ENCODE measurements at regions not wholly inside any gene's neighbourhood (a gene's known extent, or its start where the extent isn't known, plus 50 kb on each side); places are given as distances from the start of the nearest gene placed in this dataset.

DNA sequence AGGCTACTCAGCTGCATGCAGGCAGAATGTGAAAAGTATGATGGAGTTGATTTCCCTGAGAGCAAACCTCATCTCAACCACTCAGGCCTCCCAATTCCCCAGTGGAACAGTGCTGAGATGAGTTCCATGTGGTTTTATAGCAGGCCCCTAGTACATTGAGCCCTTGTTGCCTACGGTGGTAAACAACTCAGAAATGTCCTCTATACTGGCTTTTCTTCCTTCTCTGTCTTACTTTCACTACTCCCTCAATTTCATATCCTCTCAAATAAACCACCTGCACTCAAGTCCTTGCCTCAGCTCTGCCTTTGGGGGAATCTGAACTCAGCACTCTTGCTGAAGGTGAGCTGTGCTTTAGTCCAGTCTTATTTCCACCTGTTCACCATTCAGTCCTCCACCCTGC lies 399.9 kb downstream of the PDCD6IP start:
- H3K27ac ChIP-seq = no peak overlapping the region
- H3K9me3 ChIP-seq = no peaks in the 10 kb centered on the region
- TF ChIP-seq, protein P1, sequence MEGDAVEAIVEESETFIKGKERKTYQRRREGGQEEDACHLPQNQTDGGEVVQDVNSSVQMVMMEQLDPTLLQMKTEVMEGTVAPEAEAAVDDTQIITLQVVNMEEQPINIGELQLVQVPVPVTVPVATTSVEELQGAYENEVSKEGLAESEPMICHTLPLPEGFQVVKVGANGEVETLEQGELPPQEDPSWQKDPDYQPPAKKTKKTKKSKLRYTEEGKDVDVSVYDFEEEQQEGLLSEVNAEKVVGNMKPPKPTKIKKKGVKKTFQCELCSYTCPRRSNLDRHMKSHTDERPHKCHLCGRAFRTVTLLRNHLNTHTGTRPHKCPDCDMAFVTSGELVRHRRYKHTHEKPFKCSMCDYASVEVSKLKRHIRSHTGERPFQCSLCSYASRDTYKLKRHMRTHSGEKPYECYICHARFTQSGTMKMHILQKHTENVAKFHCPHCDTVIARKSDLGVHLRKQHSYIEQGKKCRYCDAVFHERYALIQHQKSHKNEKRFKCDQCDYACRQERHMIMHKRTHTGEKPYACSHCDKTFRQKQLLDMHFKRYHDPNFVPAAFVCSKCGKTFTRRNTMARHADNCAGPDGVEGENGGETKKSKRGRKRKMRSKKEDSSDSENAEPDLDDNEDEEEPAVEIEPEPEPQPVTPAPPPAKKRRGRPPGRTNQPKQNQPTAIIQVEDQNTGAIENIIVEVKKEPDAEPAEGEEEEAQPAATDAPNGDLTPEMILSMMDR (IDR thresholded peaks at IDR 0.05) = no peak
- no peak for TF ChIP-seq POLR2A (IDR thresholded peaks at IDR 0.05)
- DNase-seq (no peak), ATAC-seq (no peak)
- 60 to 75% (median 69%) methylated on average over 1 of the region's 1 CpG for WGBS, 4 donors
- H3K27me3 ChIP-seq = no peaks in the 10 kb centered on the region
- no peaks in the 10 kb centered on the region for H3K4me1 ChIP-seq
- no peak overlapping the region for H3K4me3 ChIP-seq
- intact Hi-C loops (cut with DNase I) = no loop called here
- H3K36me3 ChIP-seq = no peaks in the 10 kb centered on the region

DNA sequence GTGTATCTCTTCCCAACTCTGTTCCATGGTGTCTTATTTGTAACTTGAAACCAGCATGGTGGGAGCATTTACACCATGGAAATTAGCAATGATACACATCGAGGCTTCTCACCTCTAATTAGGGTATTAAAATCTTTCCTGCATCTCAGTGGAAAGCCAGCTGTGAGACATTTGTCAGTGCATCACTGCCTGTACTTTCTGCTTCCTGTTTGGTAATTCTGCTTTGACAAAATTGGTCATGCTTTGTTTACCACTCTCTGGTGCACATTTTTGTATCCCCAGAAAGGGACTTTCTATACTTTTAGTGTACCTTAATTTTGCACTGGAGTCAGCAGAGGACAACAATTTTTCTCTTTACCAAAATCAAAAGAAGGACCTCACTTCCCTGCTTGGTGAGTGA lies 402.1 kb downstream of the PDCD6IP start:
- no peak for ATAC-seq

DNA sequence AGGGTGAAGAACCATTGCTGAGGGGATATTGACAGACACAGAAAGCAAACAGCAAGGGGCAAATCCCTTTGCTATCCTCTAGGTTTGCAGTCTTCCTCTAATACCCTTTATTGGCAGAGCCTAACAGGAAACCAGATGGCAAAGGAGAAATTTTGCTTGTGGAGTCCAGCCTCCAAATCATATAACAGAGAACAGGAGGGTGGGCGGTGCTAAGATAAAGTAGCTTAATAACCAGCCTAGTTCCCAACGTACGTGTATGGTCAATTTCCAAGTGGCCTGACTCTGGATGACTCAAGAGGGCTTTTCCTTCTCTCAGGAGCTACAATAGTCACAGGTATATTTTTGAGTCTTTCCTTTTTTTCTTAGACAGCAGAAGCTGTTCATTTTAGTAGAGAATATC lies 404.5 kb downstream of the PDCD6IP start:
- DNase-seq = no peak

More for the DNA sequence above, 402.1 kb downstream of the PDCD6IP start:
- H3K27me3 ChIP-seq = no peaks in the 10 kb centered on the region
- H3K36me3 ChIP-seq = no peaks in the 10 kb centered on the region
- no peaks in the 10 kb centered on the region for H3K9me3 ChIP-seq
- DNase-seq = no peak
- no peak overlapping the region for H3K27ac ChIP-seq
- H3K4me3 ChIP-seq = no peak overlapping the region
- no peak for TF ChIP-seq POLR2A (IDR thresholded peaks at IDR 0.05)
- WGBS, 4 donors = 13 to 59% (median 49%) methylated on average over 1 of the region's 1 CpG
- intact Hi-C loops (cut with DNase I) = no loop called here
- no peaks in the 10 kb centered on the region for H3K4me1 ChIP-seq

DNA sequence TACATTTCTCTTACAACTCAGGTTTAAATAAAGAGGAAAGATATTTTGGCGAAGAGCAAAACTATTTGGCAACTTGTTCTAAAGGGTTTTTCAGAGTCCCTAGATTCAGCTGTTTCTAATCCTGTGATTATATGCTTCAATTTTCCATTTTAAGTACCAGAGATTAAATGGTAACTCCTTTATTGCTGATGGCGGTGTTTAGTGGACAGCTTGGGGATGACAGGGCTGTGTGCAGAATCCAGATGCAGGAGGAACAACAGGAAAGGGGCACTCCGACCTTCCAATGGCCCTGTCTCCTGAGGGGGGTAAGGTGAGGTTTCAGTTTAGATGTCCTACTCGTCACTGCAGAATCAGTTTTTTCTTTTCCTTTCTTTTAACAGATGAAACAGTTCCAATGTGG lies 405.0 kb downstream of the PDCD6IP start:
- 68 to 78% (median 73%) methylated on average over 4 of the region's 4 CpGs for WGBS, 4 donors

More for the DNA sequence above, 404.5 kb downstream of the PDCD6IP start:
- no peaks in the 10 kb centered on the region for H3K9me3 ChIP-seq
- intact Hi-C loops (cut with DNase I) = no loop called here
- no peak for TF ChIP-seq POLR2A (IDR thresholded peaks at IDR 0.05)
- TF ChIP-seq, protein P1 (IDR thresholded peaks at IDR 0.05) = no peak
- no peaks in the 10 kb centered on the region for H3K27me3 ChIP-seq
- H3K4me1 ChIP-seq = no peaks in the 10 kb centered on the region
- no peak overlapping the region for H3K27ac ChIP-seq
- WGBS, 4 donors = 78 to 83% (median 80%) methylated on average over 3 of the region's 3 CpGs
- H3K36me3 ChIP-seq = no peaks in the 10 kb centered on the region
- no peak for ATAC-seq
- no peak overlapping the region for H3K4me3 ChIP-seq

DNA sequence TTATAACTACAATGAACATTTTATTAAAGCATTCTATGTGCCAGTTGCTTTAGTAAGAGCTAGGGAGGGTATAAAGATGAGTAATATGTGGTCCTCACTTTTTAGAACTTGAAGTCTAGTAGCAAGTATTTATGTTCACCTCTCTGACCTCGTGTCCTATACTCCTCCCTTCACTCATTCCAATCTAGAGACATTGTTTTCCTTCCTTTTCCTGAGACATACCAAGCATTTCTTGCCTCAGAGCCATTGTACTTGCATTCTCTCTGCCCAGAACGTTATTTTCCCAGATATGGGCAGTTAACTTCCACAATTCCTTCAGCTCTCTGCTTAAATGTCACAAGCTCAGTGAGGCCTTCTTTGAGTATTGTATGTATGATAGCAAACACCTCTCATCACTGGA lies 408.6 kb downstream of the PDCD6IP start:
- intact Hi-C loops (cut with DNase I) = no loop called here
- H3K36me3 ChIP-seq = no peaks in the 10 kb centered on the region
- H3K4me3 ChIP-seq = no peak overlapping the region
- no peak for ATAC-seq
- TF ChIP-seq POLR2A (IDR thresholded peaks at IDR 0.05) = no peak
- TF ChIP-seq, protein P1 (IDR thresholded peaks at IDR 0.05) = no peak
- no peaks in the 10 kb centered on the region for H3K9me3 ChIP-seq
- H3K4me1 ChIP-seq = peaks cover 0 to 5% (median 0%) of the 10 kb centered on the region in 12 donors
- no peaks in the 10 kb centered on the region for H3K27me3 ChIP-seq
- H3K27ac ChIP-seq = no peak overlapping the region
- WGBS, 4 donors = 27 to 44% (median 33%) methylated on average over 2 of the region's 2 CpGs
- DNase-seq = no peak

More for the DNA sequence above, 405.0 kb downstream of the PDCD6IP start:
- Histone ChIP-seq H3K36me3 (no peaks in the 10 kb centered on the region), H3K27ac (no peak overlapping the region), H3K4me3 (no peak overlapping the region), H3K27me3 (no peaks in the 10 kb centered on the region), H3K9me3 (no peaks in the 10 kb centered on the region), H3K4me1 (no peaks in the 10 kb centered on the region)
- DNase-seq = no peak
- no peak for TF ChIP-seq POLR2A (IDR thresholded peaks at IDR 0.05)
- TF ChIP-seq, protein P1 (IDR thresholded peaks at IDR 0.05) = no peak
- ATAC-seq = no peak
- intact Hi-C loops (cut with DNase I) = no loop called here
